ENCODE measurements at regions not wholly inside any gene's neighbourhood (a gene's known extent, or its start where the extent isn't known, plus 50 kb on each side); places are given as distances from the start of the nearest gene placed in this dataset.

GRCh38 chr14:29278301-29279263 lies 512.0 kb downstream of the FOXG1 start:
- Histone ChIP-seq H2BK5ac (ENCODE audit: low read length) (no peak overlapping the region), H3K27ac (ENCODE audit: low read depth, low read length) (no peak overlapping the region), H4K8ac (ENCODE audit: low read depth, low read length) (no peak overlapping the region), H3K79me2 (ENCODE audit: control insufficient read depth, insufficient read depth, low read length) (no peaks in the 10 kb centered on the region), H3K18ac (ENCODE audit: low read length) (no peak overlapping the region), H2BK120ac (ENCODE audit: low read depth, low read length) (no peak overlapping the region), H3K4me3 (ENCODE audit: low read length) (no peak overlapping the region), H2AK5ac (ENCODE audit: low read length) (no peak overlapping the region), H3K4ac (ENCODE audit: low read depth, low read length) (no peak overlapping the region), H3K4me1 (ENCODE audit: control insufficient read depth, low read depth, low read length) (no peaks in the 10 kb centered on the region), H3K4me2 (ENCODE audit: low read length) (no peak overlapping the region), H3K56ac (ENCODE audit: low read length) (no peak overlapping the region), H3K23ac (ENCODE audit: low read length) (no peak overlapping the region), H3K79me1 (ENCODE audit: low read length) (no peaks in the 10 kb centered on the region), H3K27me3 (ENCODE audit: insufficient read depth, low read length, poor library complexity) (no peaks in the 10 kb centered on the region), H3K9ac (ENCODE audit: low read length) (no peak overlapping the region), H4K5ac (ENCODE audit: low read length) (no peak overlapping the region), H2BK15ac (replicated peaks; ENCODE audit: low read depth) (no peak overlapping the region), H3K36me3 (ENCODE audit: control insufficient read depth, insufficient read depth, low read length) (no peaks in the 10 kb centered on the region)
- WGBS (ENCODE audit: extremely low coverage, insufficient coverage, low lambda C conversion rate), result no CpG with 5 or more reads among the region's 1 CpG
- no peak for DNase-seq

- H3K4ac ChIP-seq (ENCODE audit: low read depth, low read length), result no peak overlapping the region
- H2AK5ac ChIP-seq (ENCODE audit: low read length), result no peak overlapping the region
- no peaks in the 10 kb centered on the region for H3K4me1 ChIP-seq (ENCODE audit: control insufficient read depth, low read depth, low read length)
- H3K79me2 ChIP-seq (ENCODE audit: control insufficient read depth, insufficient read depth, low read length), result no peaks in the 10 kb centered on the region
- H3K27me3 ChIP-seq (ENCODE audit: insufficient read depth, low read length, poor library complexity), result no peaks in the 10 kb centered on the region
- DNase-seq, result no peak
- no peak overlapping the region for H3K4me3 ChIP-seq (ENCODE audit: low read length)
- H2BK15ac ChIP-seq (replicated peaks; ENCODE audit: low read depth), result no peak overlapping the region
- no peak overlapping the region for H3K9ac ChIP-seq (ENCODE audit: low read length)
- no peak overlapping the region for H4K5ac ChIP-seq (ENCODE audit: low read length)
- H3K79me1 ChIP-seq (ENCODE audit: low read length), result no peaks in the 10 kb centered on the region
- no peak overlapping the region for H2BK120ac ChIP-seq (ENCODE audit: low read depth, low read length)
- WGBS (ENCODE audit: extremely low coverage, insufficient coverage, low lambda C conversion rate), result no CpG with 5 or more reads among the region's 1 CpG
- no peak overlapping the region for H2BK5ac ChIP-seq (ENCODE audit: low read length)
- no peak overlapping the region for H3K27ac ChIP-seq (ENCODE audit: low read depth, low read length)
- H3K4me2 ChIP-seq (ENCODE audit: low read length), result no peak overlapping the region
- H3K36me3 ChIP-seq (ENCODE audit: control insufficient read depth, insufficient read depth, low read length), result no peaks in the 10 kb centered on the region
- H3K23ac ChIP-seq (ENCODE audit: low read length), result no peak overlapping the region
- no peak overlapping the region for H3K56ac ChIP-seq (ENCODE audit: low read length)
- H4K8ac ChIP-seq (ENCODE audit: low read depth, low read length), result no peak overlapping the region
- no peak overlapping the region for H3K18ac ChIP-seq (ENCODE audit: low read length)
Observed at GRCh38 chr14:29282169-29282568, 515.6 kb downstream of the FOXG1 start.

GRCh38 chr14:29290441-29290840 lies 523.9 kb downstream of the FOXG1 start:
- no peak overlapping the region for H2BK15ac ChIP-seq (replicated peaks; ENCODE audit: low read depth)
- H3K27me3 ChIP-seq (ENCODE audit: insufficient read depth, low read length, poor library complexity), result no peaks in the 10 kb centered on the region
- H4K5ac ChIP-seq (ENCODE audit: low read length), result no peak overlapping the region
- no peak overlapping the region for H3K23ac ChIP-seq (ENCODE audit: low read length)
- no peak overlapping the region for H2BK5ac ChIP-seq (ENCODE audit: low read length)
- no peak overlapping the region for H3K4me3 ChIP-seq (ENCODE audit: low read length)
- H3K4me2 ChIP-seq (ENCODE audit: low read length), result no peak overlapping the region
- no peak overlapping the region for H3K27ac ChIP-seq (ENCODE audit: low read depth, low read length)
- H3K79me1 ChIP-seq (ENCODE audit: low read length), result no peaks in the 10 kb centered on the region
- DNase-seq, result no peak
- no peaks in the 10 kb centered on the region for H3K36me3 ChIP-seq (ENCODE audit: control insufficient read depth, insufficient read depth, low read length)
- WGBS (ENCODE audit: extremely low coverage, insufficient coverage, low lambda C conversion rate), result no CpG with 5 or more reads among the region's 2 CpGs
- H3K4ac ChIP-seq (ENCODE audit: low read depth, low read length), result no peak overlapping the region
- H3K9ac ChIP-seq (ENCODE audit: low read length), result no peak overlapping the region
- no peak overlapping the region for H2AK5ac ChIP-seq (ENCODE audit: low read length)
- no peak overlapping the region for H2BK120ac ChIP-seq (ENCODE audit: low read depth, low read length)
- H3K79me2 ChIP-seq (ENCODE audit: control insufficient read depth, insufficient read depth, low read length), result no peaks in the 10 kb centered on the region
- no peaks in the 10 kb centered on the region for H3K4me1 ChIP-seq (ENCODE audit: control insufficient read depth, low read depth, low read length)
- no peak overlapping the region for H4K8ac ChIP-seq (ENCODE audit: low read depth, low read length)
- H3K18ac ChIP-seq (ENCODE audit: low read length), result no peak overlapping the region
- no peak overlapping the region for H3K56ac ChIP-seq (ENCODE audit: low read length)

- H2BK5ac ChIP-seq (ENCODE audit: low read length), result no peak overlapping the region
- no peaks in the 10 kb centered on the region for H3K4me1 ChIP-seq (ENCODE audit: control insufficient read depth, low read depth, low read length)
- H2BK120ac ChIP-seq (ENCODE audit: low read depth, low read length), result no peak overlapping the region
- H3K56ac ChIP-seq (ENCODE audit: low read length), result no peak overlapping the region
- no peak overlapping the region for H3K9ac ChIP-seq (ENCODE audit: low read length)
- H3K23ac ChIP-seq (ENCODE audit: low read length), result no peak overlapping the region
- no peak for DNase-seq
- H3K27me3 ChIP-seq (ENCODE audit: insufficient read depth, low read length, poor library complexity), result no peaks in the 10 kb centered on the region
- WGBS (ENCODE audit: extremely low coverage, insufficient coverage, low lambda C conversion rate), result 100% methylated on average over 1 of the region's 1 CpG
- H3K18ac ChIP-seq (ENCODE audit: low read length), result no peak overlapping the region
- H2BK15ac ChIP-seq (replicated peaks; ENCODE audit: low read depth), result no peak overlapping the region
- H2AK5ac ChIP-seq (ENCODE audit: low read length), result no peak overlapping the region
- H4K5ac ChIP-seq (ENCODE audit: low read length), result no peak overlapping the region
- no peaks in the 10 kb centered on the region for H3K79me1 ChIP-seq (ENCODE audit: low read length)
- H3K36me3 ChIP-seq (ENCODE audit: control insufficient read depth, insufficient read depth, low read length), result no peaks in the 10 kb centered on the region
- H3K27ac ChIP-seq (ENCODE audit: low read depth, low read length), result no peak overlapping the region
- no peak overlapping the region for H3K4me2 ChIP-seq (ENCODE audit: low read length)
- H3K4me3 ChIP-seq (ENCODE audit: low read length), result no peak overlapping the region
- H4K8ac ChIP-seq (ENCODE audit: low read depth, low read length), result no peak overlapping the region
- H3K79me2 ChIP-seq (ENCODE audit: control insufficient read depth, insufficient read depth, low read length), result no peaks in the 10 kb centered on the region
- no peak overlapping the region for H3K4ac ChIP-seq (ENCODE audit: low read depth, low read length)
Observed at GRCh38 chr14:29299372-29299771, 532.8 kb downstream of the FOXG1 start.

- no peaks in the 10 kb centered on the region for H3K27me3 ChIP-seq (ENCODE audit: insufficient read depth, low read length, poor library complexity)
- H3K4me1 ChIP-seq (ENCODE audit: control insufficient read depth, low read depth, low read length), result no peaks in the 10 kb centered on the region
- H3K9ac ChIP-seq (ENCODE audit: low read length), result no peak overlapping the region
- H3K27ac ChIP-seq (ENCODE audit: low read depth, low read length), result no peak overlapping the region
- H2BK120ac ChIP-seq (ENCODE audit: low read depth, low read length), result no peak overlapping the region
- H3K36me3 ChIP-seq (ENCODE audit: control insufficient read depth, insufficient read depth, low read length), result no peaks in the 10 kb centered on the region
- H2BK15ac ChIP-seq (replicated peaks; ENCODE audit: low read depth), result no peak overlapping the region
- no peak for DNase-seq
- no peak overlapping the region for H4K5ac ChIP-seq (ENCODE audit: low read length)
- no peak overlapping the region for H2BK5ac ChIP-seq (ENCODE audit: low read length)
- no peak overlapping the region for H2AK5ac ChIP-seq (ENCODE audit: low read length)
- H3K4me2 ChIP-seq (ENCODE audit: low read length), result no peak overlapping the region
- H3K4me3 ChIP-seq (ENCODE audit: low read length), result no peak overlapping the region
- no peaks in the 10 kb centered on the region for H3K79me1 ChIP-seq (ENCODE audit: low read length)
- H3K79me2 ChIP-seq (ENCODE audit: control insufficient read depth, insufficient read depth, low read length), result no peaks in the 10 kb centered on the region
- no peak overlapping the region for H3K56ac ChIP-seq (ENCODE audit: low read length)
- no peak overlapping the region for H3K18ac ChIP-seq (ENCODE audit: low read length)
- H3K4ac ChIP-seq (ENCODE audit: low read depth, low read length), result no peak overlapping the region
- no peak overlapping the region for H4K8ac ChIP-seq (ENCODE audit: low read depth, low read length)
- H3K23ac ChIP-seq (ENCODE audit: low read length), result no peak overlapping the region
Observed at GRCh38 chr14:29301571-29301970, 535.0 kb downstream of the FOXG1 start.

GRCh38 chr14:29310210-29310609 lies 543.6 kb downstream of the FOXG1 start:
- no peak overlapping the region for H4K5ac ChIP-seq (ENCODE audit: low read length)
- no peaks in the 10 kb centered on the region for H3K4me1 ChIP-seq (ENCODE audit: control insufficient read depth, low read depth, low read length)
- H3K27ac ChIP-seq (ENCODE audit: low read depth, low read length), result no peak overlapping the region
- H3K23ac ChIP-seq (ENCODE audit: low read length), result no peak overlapping the region
- no peak overlapping the region for H3K9ac ChIP-seq (ENCODE audit: low read length)
- no peak for DNase-seq
- no peak overlapping the region for H3K4me2 ChIP-seq (ENCODE audit: low read length)
- no peaks in the 10 kb centered on the region for H3K27me3 ChIP-seq (ENCODE audit: insufficient read depth, low read length, poor library complexity)
- H3K79me2 ChIP-seq (ENCODE audit: control insufficient read depth, insufficient read depth, low read length), result no peaks in the 10 kb centered on the region
- no peak overlapping the region for H2BK5ac ChIP-seq (ENCODE audit: low read length)
- H3K56ac ChIP-seq (ENCODE audit: low read length), result no peak overlapping the region
- H3K79me1 ChIP-seq (ENCODE audit: low read length), result no peaks in the 10 kb centered on the region
- no peaks in the 10 kb centered on the region for H3K36me3 ChIP-seq (ENCODE audit: control insufficient read depth, insufficient read depth, low read length)
- H2BK120ac ChIP-seq (ENCODE audit: low read depth, low read length), result no peak overlapping the region
- no peak overlapping the region for H2BK15ac ChIP-seq (replicated peaks; ENCODE audit: low read depth)
- no peak overlapping the region for H3K4me3 ChIP-seq (ENCODE audit: low read length)
- H2AK5ac ChIP-seq (ENCODE audit: low read length), result no peak overlapping the region
- H3K18ac ChIP-seq (ENCODE audit: low read length), result no peak overlapping the region
- no peak overlapping the region for H4K8ac ChIP-seq (ENCODE audit: low read depth, low read length)
- no peak overlapping the region for H3K4ac ChIP-seq (ENCODE audit: low read depth, low read length)

All from mesendoderm (in vitro differentiated cells).